NB4 (cell line): ENCODE measurements at regions not wholly inside any gene's neighbourhood (a gene's known extent, or its start where the extent isn't known, plus 50 kb on each side); places are given as distances from the start of the nearest gene placed in this dataset.

Experiments
- CTCF ChIP-seq: IDR thresholded peaks from one replicate; pipeline ENCODE4 v1.5.1; 2012; ENCODE audit warnings: low read depth, low read length
- MAX ChIP-seq: IDR thresholded peaks from 2 replicates; pipeline ENCODE4 v1.6.1; 2011; ENCODE audit warnings: low read depth, low read length
- POLR2A ChIP-seq: IDR thresholded peaks from 2 replicates; pipeline ENCODE4 v1.6.1; 2011; ENCODE audit warnings: mild to moderate bottlenecking; ENCODE audit not compliant: insufficient read length; ENCODE audit errors: extremely low read depth

GRCh38 chrX:139423186-139423585 lies 107.4 kb upstream of the F9 start:
- TF ChIP-seq CTCF = no peak
- no peak for TF ChIP-seq MAX
- TF ChIP-seq POLR2A = no peak
